ENCODE measurements at regions not wholly inside any gene's neighbourhood (a gene's known extent, or its start where the extent isn't known, plus 50 kb on each side); places are given as distances from the start of the nearest gene placed in this dataset.

- no peak for TF ChIP-seq CTCF (IDR thresholded peaks at IDR 0.05)
- TF ChIP-seq POLR2A (IDR thresholded peaks at IDR 0.05): no peak
Observed at GRCh38 chr5:17709011-17709710, 74.9 kb downstream of the TAF11L14 start.

All from body of pancreas (tissue), 4 donors.